ENCODE measurements at regions not wholly inside any gene's neighbourhood (a gene's known extent, or its start where the extent isn't known, plus 50 kb on each side); places are given as distances from the start of the nearest gene placed in this dataset.

DNA sequence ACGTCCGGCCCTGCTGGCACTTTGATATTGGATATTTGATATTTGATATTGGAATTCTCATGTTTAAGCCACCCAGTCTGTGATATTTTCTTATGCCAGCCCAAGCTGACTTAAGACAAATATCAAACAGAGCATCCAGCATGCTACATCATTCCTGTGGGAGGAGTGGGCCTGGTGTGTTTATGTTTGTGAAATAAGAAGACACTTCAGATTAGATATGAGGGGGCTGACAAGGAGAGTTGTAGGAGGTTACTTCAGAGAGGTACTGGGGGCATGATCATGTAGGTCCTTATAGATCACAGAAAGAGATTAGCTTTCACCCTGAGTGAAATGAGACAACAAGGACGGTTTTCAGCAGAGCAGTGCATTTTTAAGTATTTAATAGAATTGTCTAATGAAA lies 382.9 kb downstream of the SEMA3D start:
- TF ChIP-seq CTCF (conservative IDR thresholded peaks at IDR 0.05; ENCODE audit: low read length), result no peak
- TF ChIP-seq EZH2phosphoT487 (IDR thresholded peaks at IDR 0.05; ENCODE audit: borderline replicate concordance, low read depth, low read length), result no peak
